ENCODE measurements at regions not wholly inside any gene's neighbourhood (a gene's known extent, or its start where the extent isn't known, plus 50 kb on each side); places are given as distances from the start of the nearest gene placed in this dataset. TPM values are rescaled to one million over a fixed set of nuclear protein-coding genes. Genes with fewer than 3 reads are reported as not detected.

DNA sequence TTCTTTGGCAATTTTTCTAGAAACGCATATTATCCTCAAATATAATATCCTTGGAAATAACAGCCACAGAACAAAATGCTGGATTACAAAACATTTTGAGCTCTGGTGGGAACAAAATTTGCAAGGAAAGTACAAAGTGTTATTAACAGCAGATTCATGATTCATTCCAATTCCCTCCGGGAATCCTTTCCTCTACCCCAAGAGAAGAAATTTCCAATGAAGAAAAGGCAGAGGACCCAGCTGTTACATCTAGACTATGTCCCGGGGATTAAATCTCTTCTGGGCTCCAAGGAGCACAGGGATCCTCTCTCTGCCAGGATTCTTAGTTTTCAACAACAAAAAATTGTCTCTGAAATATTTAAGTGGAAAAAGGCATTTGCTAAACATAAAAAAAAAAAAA is 51.6 kb upstream of the TMEFF2 start:
- no peaks in the 10 kb centered on the region for H4K20me1 ChIP-seq (ENCODE audit: insufficient read depth, low read length)

DNA sequence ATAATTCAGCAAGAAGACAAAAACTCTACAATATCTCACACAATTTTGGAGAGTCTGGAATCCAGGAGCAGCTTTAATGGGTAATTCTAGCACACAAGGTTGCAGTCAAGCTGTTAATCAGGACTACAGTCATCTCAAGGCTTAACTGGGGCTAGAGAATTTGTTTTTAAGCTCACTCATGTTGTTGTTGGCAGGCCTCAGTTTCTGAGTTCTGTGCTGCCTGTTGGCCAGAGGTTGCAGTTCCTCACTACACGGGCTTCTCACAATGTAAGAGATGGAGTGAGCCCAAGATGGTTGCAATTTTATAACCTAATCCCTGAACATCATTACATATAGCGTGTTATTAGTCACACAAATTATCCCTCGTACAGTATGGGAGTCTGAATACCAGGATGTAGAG is 50.6 kb upstream of the TMEFF2 start:
- H3K9ac ChIP-seq (ENCODE audit: insufficient read depth, low read length, poor library complexity, severe bottlenecking) = no peak overlapping the region
- Mint-ChIP-seq H3K4me1 (no peaks in the 10 kb centered on the region), H3K36me3 (no peaks in the 10 kb centered on the region), H3K27ac (no peak overlapping the region), H3K27me3 (ENCODE audit: low read depth in 3 of 3) (no peaks in the 10 kb centered on the region), H3K9me3 (peaks cover 0 to 3% (median 0%) of the 10 kb centered on the region in 7 donors), H3K4me3 (no peak overlapping the region)
- H3K9me3 ChIP-seq (replicated peaks in 1 of 2; ENCODE audit: control insufficient read depth in 1 of 2, insufficient read depth in 1 of 2, low read length in 2 of 2) = no peaks in the 10 kb centered on the region
- H3K4me1 ChIP-seq (ENCODE audit: control insufficient read depth in 1 of 2, insufficient read depth in 2 of 2, low read length in 2 of 2) = no peaks in the 10 kb centered on the region
- no peak overlapping the region for H3K4me3 ChIP-seq (replicated peaks in 1 of 3; ENCODE audit: low read depth in 2 of 3, low read length in 3 of 3)
- DNase-seq = no peak
- H4K20me1 ChIP-seq (ENCODE audit: insufficient read depth, low read length) = no peaks in the 10 kb centered on the region
- H2AFZ ChIP-seq (ENCODE audit: insufficient read depth, low read depth, low read length, poor library complexity, severe bottlenecking) = no peak overlapping the region
- no peaks in the 10 kb centered on the region for H3K79me2 ChIP-seq (ENCODE audit: insufficient read depth, low read length)
- WGBS (ENCODE audit: insufficient coverage) = no CpG with 5 or more reads among the region's 3 CpGs
- TF ChIP-seq, protein P1, sequence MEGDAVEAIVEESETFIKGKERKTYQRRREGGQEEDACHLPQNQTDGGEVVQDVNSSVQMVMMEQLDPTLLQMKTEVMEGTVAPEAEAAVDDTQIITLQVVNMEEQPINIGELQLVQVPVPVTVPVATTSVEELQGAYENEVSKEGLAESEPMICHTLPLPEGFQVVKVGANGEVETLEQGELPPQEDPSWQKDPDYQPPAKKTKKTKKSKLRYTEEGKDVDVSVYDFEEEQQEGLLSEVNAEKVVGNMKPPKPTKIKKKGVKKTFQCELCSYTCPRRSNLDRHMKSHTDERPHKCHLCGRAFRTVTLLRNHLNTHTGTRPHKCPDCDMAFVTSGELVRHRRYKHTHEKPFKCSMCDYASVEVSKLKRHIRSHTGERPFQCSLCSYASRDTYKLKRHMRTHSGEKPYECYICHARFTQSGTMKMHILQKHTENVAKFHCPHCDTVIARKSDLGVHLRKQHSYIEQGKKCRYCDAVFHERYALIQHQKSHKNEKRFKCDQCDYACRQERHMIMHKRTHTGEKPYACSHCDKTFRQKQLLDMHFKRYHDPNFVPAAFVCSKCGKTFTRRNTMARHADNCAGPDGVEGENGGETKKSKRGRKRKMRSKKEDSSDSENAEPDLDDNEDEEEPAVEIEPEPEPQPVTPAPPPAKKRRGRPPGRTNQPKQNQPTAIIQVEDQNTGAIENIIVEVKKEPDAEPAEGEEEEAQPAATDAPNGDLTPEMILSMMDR (IDR thresholded peaks at IDR 0.05) = no peak
- no peak overlapping the region for H3K27ac ChIP-seq (ENCODE audit: low read depth in 1 of 2, low read length in 2 of 2)
- intact Hi-C loops (cut with micrococcal nuclease) = no loop called here
- H3K4me2 ChIP-seq (replicated peaks; ENCODE audit: extremely low read depth, low read length, poor library complexity, severe bottlenecking) = no peak overlapping the region
- no peaks in the 10 kb centered on the region for H3K36me3 ChIP-seq (replicated peaks in 1 of 2; ENCODE audit: control insufficient read depth in 1 of 2, insufficient read depth in 2 of 2, low read length in 2 of 2)
- H3K27me3 ChIP-seq (ENCODE audit: control insufficient read depth in 2 of 2, insufficient read depth in 2 of 2, low read length in 2 of 2) = no peaks in the 10 kb centered on the region

More for the DNA sequence above, 51.6 kb upstream of the TMEFF2 start:
- TF ChIP-seq, protein P1 (IDR thresholded peaks at IDR 0.05) = no peak
- no peaks in the 10 kb centered on the region for H3K27me3 Mint-ChIP-seq (ENCODE audit: low read depth in 3 of 3)
- no peak overlapping the region for H3K4me3 Mint-ChIP-seq
- no peaks in the 10 kb centered on the region for H3K4me1 Mint-ChIP-seq
- Histone ChIP-seq H3K36me3 (replicated peaks in 1 of 2; ENCODE audit: control insufficient read depth in 1 of 2, insufficient read depth in 2 of 2, low read length in 2 of 2) (no peaks in the 10 kb centered on the region), H3K4me3 (replicated peaks in 1 of 3; ENCODE audit: low read depth in 2 of 3, low read length in 3 of 3) (no peak overlapping the region), H3K4me1 (ENCODE audit: control insufficient read depth in 1 of 2, insufficient read depth in 2 of 2, low read length in 2 of 2) (no peaks in the 10 kb centered on the region), H3K9me3 (replicated peaks in 1 of 2; ENCODE audit: control insufficient read depth in 1 of 2, insufficient read depth in 1 of 2, low read length in 2 of 2) (no peaks in the 10 kb centered on the region), H3K79me2 (ENCODE audit: insufficient read depth, low read length) (no peaks in the 10 kb centered on the region), H3K27ac (ENCODE audit: low read depth in 1 of 2, low read length in 2 of 2) (no peak overlapping the region), H3K4me2 (replicated peaks; ENCODE audit: extremely low read depth, low read length, poor library complexity, severe bottlenecking) (no peak overlapping the region), H3K9ac (ENCODE audit: insufficient read depth, low read length, poor library complexity, severe bottlenecking) (no peak overlapping the region), H3K27me3 (ENCODE audit: control insufficient read depth in 2 of 2, insufficient read depth in 2 of 2, low read length in 2 of 2) (no peaks in the 10 kb centered on the region), H2AFZ (ENCODE audit: insufficient read depth, low read depth, low read length, poor library complexity, severe bottlenecking) (no peak overlapping the region)
- peaks cover 0 to 3% (median 0%) of the 10 kb centered on the region in 7 donors for H3K9me3 Mint-ChIP-seq
- DNase-seq = no peak
- intact Hi-C loops (cut with micrococcal nuclease) = no loop called here
- H3K36me3 Mint-ChIP-seq = no peaks in the 10 kb centered on the region
- WGBS (ENCODE audit: insufficient coverage) = no CpG with 5 or more reads among the region's 3 CpGs
- H3K27ac Mint-ChIP-seq = no peak overlapping the region

Small RNA genes in the stretch of these regions (small RNA-seq; reads per million reads assigned to genes)
- gene AC068135.1 (ENCODE audit: insufficient read length, low read depth) (not detected), gene AC074290.1 (ENCODE audit: insufficient read length, low read depth) (not detected), gene RF00017 (ENCODE audit: insufficient read length, low read depth) (not detected), gene RF00273 (ENCODE audit: insufficient read length, low read depth) (not detected), gene RNU6-169P (ENCODE audit: insufficient read length, low read depth) (not detected)

Data from CD14-positive monocyte (primary cell).